ENCODE measurements at regions not wholly inside any gene's neighbourhood (a gene's known extent, or its start where the extent isn't known, plus 50 kb on each side); places are given as distances from the start of the nearest gene placed in this dataset.

- TF ChIP-seq CTCF (IDR thresholded peaks at IDR 0.05) (peak in 3 of 6 experiments; percentile 28 to 54 (median 29)), POLR2A (IDR thresholded peaks at IDR 0.05) (no peak)
Measured at GRCh38 chr15:38991126-38991525, 426.5 kb upstream of the RASGRP1 start.

All from esophagus squamous epithelium (tissue), 4 donors.